Fibroblast of lung (primary cell): ENCODE measurements at regions not wholly inside any gene's neighbourhood (a gene's known extent, or its start where the extent isn't known, plus 50 kb on each side); places are given as distances from the start of the nearest gene placed in this dataset.

Experiments
- EZH2 ChIP-seq: IDR thresholded peaks from 2 replicates; pipeline ENCODE4 v1.5.1; 2012; ENCODE audit warnings: low read length, control low read depth, mild to moderate bottlenecking; ENCODE audit errors: missing control alignments
- TF ChIP-seq, protein P1 (sequence below), 2 donors: IDR thresholded peaks in 1 of 2; conservative IDR thresholded peaks in 1 of 2; 1 replicate in 1 of 2; 2 replicates in 1 of 2; pipeline ENCODE4 v1.5.1; 2011 to 2012; ENCODE audit warnings: low read length in 2 of 2, control low read depth in 1 of 2, inconsistent platforms in 1 of 2, low read depth in 1 of 2, mild to moderate bottlenecking in 1 of 2

DNA sequence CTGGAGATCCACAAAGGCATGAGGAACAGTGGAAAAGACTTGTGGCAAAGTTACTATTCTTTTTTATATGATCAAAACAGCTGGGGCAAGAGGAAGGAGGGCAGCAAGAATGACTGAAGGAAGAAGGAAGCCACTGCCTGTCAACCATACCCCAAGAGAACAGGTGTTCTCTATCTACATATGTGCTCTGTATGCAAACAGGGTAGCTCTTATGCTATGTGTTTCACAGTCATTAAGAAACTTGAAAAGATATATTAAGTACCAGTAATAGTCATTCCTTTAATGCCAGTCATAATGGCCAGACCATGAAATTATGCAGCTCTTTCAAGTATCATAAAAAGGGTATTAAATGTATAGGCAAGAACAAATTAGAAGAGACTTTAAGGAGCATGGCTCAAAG, 363.9 kb downstream of the KLHL13 start:
- TF ChIP-seq, protein P1, sequence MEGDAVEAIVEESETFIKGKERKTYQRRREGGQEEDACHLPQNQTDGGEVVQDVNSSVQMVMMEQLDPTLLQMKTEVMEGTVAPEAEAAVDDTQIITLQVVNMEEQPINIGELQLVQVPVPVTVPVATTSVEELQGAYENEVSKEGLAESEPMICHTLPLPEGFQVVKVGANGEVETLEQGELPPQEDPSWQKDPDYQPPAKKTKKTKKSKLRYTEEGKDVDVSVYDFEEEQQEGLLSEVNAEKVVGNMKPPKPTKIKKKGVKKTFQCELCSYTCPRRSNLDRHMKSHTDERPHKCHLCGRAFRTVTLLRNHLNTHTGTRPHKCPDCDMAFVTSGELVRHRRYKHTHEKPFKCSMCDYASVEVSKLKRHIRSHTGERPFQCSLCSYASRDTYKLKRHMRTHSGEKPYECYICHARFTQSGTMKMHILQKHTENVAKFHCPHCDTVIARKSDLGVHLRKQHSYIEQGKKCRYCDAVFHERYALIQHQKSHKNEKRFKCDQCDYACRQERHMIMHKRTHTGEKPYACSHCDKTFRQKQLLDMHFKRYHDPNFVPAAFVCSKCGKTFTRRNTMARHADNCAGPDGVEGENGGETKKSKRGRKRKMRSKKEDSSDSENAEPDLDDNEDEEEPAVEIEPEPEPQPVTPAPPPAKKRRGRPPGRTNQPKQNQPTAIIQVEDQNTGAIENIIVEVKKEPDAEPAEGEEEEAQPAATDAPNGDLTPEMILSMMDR (conservative IDR thresholded peaks at IDR 0.05 in 1 of 2, IDR thresholded peaks at IDR 0.05 in 1 of 2; ENCODE audit: low read depth in 1 of 2, low read length in 2 of 2): no peak
- no peak for TF ChIP-seq EZH2
